Cardiac muscle cell (in vitro differentiated cells and primary cell): ENCODE measurements at regions not wholly inside any gene's neighbourhood (a gene's known extent, or its start where the extent isn't known, plus 50 kb on each side); places are given as distances from the start of the nearest gene placed in this dataset.
"Not testable (repeated sequence)": the region's sequence is repeated elsewhere in the genome, so short reads cannot be mapped to it uniquely, and the experiment has no call there.

Source experiments
- DNase-seq, 2 donors: peaks; one replicate each; pipeline versions ENCODE4 v3.0.0 to v3.0.0-alpha.2; 2010 to 2017; ENCODE audit warnings: low read depth in 1 of 2, low spot score in 1 of 2
- H3K27ac ChIP-seq: fragments of 200-600 bp; sonication (generic); 2 replicates; pipeline ENCODE4 v1.5.1; 2016
- H3K27me3 ChIP-seq: fragments of 200-600 bp; sonication (generic); 2 replicates; pipeline ENCODE4 v1.6.0; 2016; ENCODE audit warnings: control low read depth
- H3K36me3 ChIP-seq: fragments of 200-600 bp; sonication (generic); 2 replicates; pipeline ENCODE4 v1.5.1; 2016; ENCODE audit warnings: control low read depth
- H3K4me1 ChIP-seq: fragments of 200-600 bp; sonication (generic); 2 replicates; pipeline ENCODE4 v1.8.1; 2017; ENCODE audit warnings: low read depth, mild to moderate bottlenecking, mixed run types
- H3K4me3 ChIP-seq: fragments of 200-600 bp; sonication (generic); 2 replicates; pipeline ENCODE4 v1.5.1; 2016; ENCODE audit warnings: mild to moderate bottlenecking
- H3K9me3 ChIP-seq: fragments of 200-600 bp; sonication (generic); 2 replicates; pipeline ENCODE4 v1.5.1; 2017; ENCODE audit warnings: low read depth, mild to moderate bottlenecking, control low read depth
- CTCF ChIP-seq: IDR thresholded peaks from 2 replicates; pipeline ENCODE4 v1.5.1; 2012; ENCODE audit warnings: low read depth, mild to moderate bottlenecking, low read length

DNA sequence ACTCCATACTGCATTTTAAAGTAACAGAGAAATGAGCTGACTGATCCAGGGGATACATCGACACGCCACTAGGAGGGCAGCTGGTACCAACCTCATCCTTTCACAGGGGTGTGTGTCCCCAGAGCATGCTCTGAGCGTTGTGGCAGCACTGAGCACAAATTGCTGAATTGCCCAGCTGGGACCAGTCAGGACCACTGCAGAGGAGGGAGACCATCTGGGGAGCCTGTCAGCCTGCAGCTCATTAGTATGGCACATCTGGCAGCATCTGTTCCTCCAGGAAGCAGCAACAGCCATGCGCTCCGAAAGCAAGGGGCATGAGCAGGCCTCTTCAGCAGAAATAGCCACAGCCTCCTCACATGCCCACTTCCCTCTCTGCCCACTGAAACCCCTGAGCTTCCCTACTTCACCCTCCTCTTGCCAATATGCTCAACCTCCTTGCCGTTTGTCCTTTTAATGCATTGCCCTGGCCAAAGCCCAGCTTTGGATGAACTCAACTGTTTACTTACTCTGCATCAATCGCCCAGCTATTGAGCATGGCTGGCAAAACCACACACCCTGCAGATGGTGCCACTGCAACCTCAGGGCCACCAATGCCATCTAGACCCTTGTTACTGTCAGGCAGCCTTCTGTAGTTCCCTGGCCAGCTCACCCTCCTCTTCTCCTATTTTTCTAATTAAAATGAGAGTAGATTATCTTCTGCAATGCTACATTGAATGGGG lies 77.6 kb upstream of the NEDD9 start:
- Histone ChIP-seq H3K27ac (no peak overlapping the region), H3K36me3 (no peaks in the 10 kb centered on the region), H3K9me3 (no peaks in the 10 kb centered on the region), H3K27me3 (no peaks in the 10 kb centered on the region), H3K4me1 (no peaks in the 10 kb centered on the region), H3K4me3 (no peak overlapping the region)
- DNase-seq: no peak
- no peak for TF ChIP-seq CTCF

DNA sequence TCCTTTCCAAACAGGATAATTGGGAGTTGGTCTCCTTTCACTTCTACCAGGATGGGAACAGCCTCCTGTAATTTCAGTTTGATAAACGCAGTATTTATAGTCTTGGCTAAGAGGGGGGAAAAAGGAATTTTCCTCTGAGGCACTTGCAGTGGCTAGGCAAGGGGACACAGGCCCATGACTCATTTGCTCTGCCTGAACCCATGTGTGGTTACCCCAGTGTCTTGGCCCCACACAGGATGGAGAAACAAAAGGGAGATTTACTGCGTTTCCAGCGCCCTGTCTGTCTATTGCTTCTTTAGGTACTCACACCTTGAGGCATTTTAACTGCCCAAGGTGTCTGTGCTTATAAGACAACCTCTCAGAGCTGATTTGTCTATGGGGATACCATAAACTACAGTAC lies 74.8 kb upstream of the NEDD9 start:
- Histone ChIP-seq H3K27ac (no peak overlapping the region), H3K27me3 (no peaks in the 10 kb centered on the region), H3K4me1 (no peaks in the 10 kb centered on the region), H3K36me3 (no peaks in the 10 kb centered on the region), H3K4me3 (no peak overlapping the region), H3K9me3 (no peaks in the 10 kb centered on the region)
- TF ChIP-seq CTCF: no peak
- DNase-seq: no peak

DNA sequence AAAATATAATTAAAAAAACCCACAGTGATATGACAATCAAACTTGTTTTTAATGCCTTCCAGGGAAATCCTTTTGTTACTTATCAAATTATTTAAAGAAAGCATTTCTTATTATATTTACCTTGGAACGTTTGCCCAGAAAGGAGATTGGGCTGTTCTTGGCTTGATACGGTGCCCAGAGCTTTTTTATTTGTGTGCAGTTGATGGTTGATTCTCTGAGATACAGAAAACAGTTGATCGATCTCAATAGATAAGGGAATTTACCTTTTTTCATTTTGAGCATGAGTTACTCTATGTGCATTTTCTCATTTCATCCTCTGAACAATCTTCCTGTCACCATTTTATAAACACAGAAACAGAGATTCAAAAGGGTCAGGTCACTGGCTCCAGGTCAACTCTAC lies 72.5 kb upstream of the NEDD9 start:
- no peak overlapping the region for H3K4me3 ChIP-seq
- H3K36me3 ChIP-seq: no peaks in the 10 kb centered on the region
- no peak for DNase-seq
- no peaks in the 10 kb centered on the region for H3K4me1 ChIP-seq
- no peak for TF ChIP-seq CTCF
- H3K9me3 ChIP-seq: no peaks in the 10 kb centered on the region
- no peaks in the 10 kb centered on the region for H3K27me3 ChIP-seq
- no peak overlapping the region for H3K27ac ChIP-seq

- H3K27me3 ChIP-seq, H3K4me1 ChIP-seq, DNase-seq, H3K9me3 ChIP-seq, H3K36me3 ChIP-seq, H3K4me3 ChIP-seq, H3K27ac ChIP-seq: not testable (repeated sequence)
Measured at GRCh38 chr6:11299876-11300428, 67.5 kb upstream of the NEDD9 start.

DNA sequence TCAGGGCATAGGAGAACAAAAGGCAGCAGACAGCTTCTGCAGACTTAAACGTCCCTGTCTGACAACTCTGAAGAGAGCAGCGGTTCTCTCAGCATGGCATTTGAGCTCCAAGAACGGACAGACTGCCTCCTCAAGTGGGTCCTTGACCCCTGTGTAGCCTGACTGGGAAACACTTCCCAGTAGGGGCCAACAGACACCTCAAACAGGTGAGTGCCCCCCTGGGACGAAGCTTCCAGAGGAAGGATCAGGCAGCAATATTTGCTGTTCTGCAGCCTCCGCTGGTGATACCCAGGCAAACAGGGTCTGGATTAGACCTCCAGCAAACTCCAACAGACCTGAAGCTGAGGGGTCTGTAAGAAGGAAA lies 66.9 kb upstream of the NEDD9 start:
- DNase-seq, H3K36me3 ChIP-seq, H3K4me1 ChIP-seq, H3K4me3 ChIP-seq, H3K9me3 ChIP-seq, H3K27ac ChIP-seq, H3K27me3 ChIP-seq: not testable (repeated sequence)

DNA sequence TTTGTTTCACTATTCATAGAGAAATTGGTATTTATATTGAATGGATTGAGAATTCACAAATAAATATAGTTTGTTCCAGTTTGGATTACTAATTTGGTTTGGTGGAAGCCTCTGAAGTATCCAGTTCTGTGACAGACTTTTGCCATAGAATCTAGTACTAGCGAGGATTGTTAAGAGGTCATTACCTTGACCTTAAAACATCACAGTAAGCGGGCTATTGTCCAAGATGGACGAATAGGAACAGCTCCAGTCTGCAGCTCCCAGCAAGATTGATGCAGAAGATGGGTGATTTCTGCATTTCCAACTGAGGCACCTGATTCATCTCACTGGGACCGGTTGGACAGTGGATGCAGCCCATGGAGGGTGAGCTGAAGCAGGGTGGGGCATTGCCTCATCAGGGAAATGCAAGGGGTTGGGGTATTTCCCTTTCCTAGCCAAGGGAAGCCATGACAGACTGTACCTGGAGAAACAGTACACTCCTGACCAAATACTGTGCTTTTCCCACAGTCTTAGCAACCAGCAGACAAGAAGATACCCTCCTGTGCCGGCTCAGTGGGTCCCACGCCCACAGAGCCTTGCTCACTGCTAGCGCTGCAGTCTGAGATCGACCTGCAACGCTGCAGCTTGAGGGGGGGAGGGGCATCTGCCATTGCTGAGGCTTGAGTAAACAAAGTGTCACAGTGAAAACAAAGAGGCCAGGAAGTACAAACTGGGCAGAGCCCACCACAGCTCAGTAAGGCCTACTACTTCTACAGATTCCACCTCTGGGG lies 66.4 kb upstream of the NEDD9 start:
- H3K4me1 ChIP-seq: no peaks in the 10 kb centered on the region
- H3K27ac ChIP-seq: no peak overlapping the region
- H3K36me3 ChIP-seq: no peaks in the 10 kb centered on the region
- DNase-seq: no peak
- H3K9me3 ChIP-seq: no peaks in the 10 kb centered on the region
- no peak overlapping the region for H3K4me3 ChIP-seq
- no peak for TF ChIP-seq CTCF
- H3K27me3 ChIP-seq: no peaks in the 10 kb centered on the region
